ENCODE measurements at regions not wholly inside any gene's neighbourhood (a gene's known extent, or its start where the extent isn't known, plus 50 kb on each side); places are given as distances from the start of the nearest gene placed in this dataset.

DNA sequence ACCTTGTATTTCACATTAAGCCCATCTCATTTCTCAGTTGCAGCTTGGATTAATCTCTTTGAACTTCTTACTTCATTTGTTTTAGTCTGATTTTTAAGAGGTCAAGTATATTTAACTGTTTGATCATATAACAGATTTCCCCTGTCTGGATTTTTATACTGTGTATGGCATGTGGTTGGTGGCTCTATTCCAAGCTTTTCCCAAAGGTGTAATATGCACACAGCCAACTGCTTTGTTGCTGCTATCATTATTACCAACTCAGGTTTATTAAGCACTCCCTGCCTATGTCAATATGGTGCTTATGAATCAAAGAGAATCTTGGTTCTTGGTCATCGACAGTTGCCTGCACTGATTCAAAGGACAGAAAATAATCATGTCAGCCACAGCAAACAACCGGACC, 92.6 kb downstream of the RAP2A start:
- DNase-seq (ENCODE audit: low read depth, low spot score) (no peak), FAIRE-seq (no peak), ATAC-seq (no peak)
- ChIA-PET CTCF (interaction anchor here (0.6 to 0.7 kb wide), 2 partner anchors 9 to 604 kb away, joined by 3 to 4 read pairs; no protein-coding TSS in a partner anchor), RAD21 (ENCODE audit: unreplicated experiment) (interaction anchor here (1.2 kb wide), 1 partner anchor 93 kb away, joined by 3 read pairs; the partner anchor contains the start of gene RAP2A), SMC1A (ENCODE audit: uncharacterized antibody, unreplicated experiment) (interaction anchor here (0.9 to 1.6 kb wide), 4 partner anchors 21 to 157 kb away, joined by 3 to 5 read pairs (median 4); no protein-coding TSS in a partner anchor), POLR2A (no interaction called here)
- Histone ChIP-seq H3K27ac (ENCODE audit: control insufficient read depth, insufficient read depth) (no peak overlapping the region), H3K36me3 (ENCODE audit: control insufficient read depth in 2 of 2, insufficient read depth in 2 of 2, low read length in 1 of 2) (no peaks in the 10 kb centered on the region), H3K4me1 (ENCODE audit: control insufficient read depth, insufficient read depth, low read length) (no peaks in the 10 kb centered on the region), H3K4me3 (no peak overlapping the region), H3K79me2 (ENCODE audit: control insufficient read depth, insufficient read depth, low read length) (no peaks in the 10 kb centered on the region), H2AFZ (ENCODE audit: control insufficient read depth, low read depth, low read length) (no peak overlapping the region), H3K9ac (ENCODE audit: control insufficient read depth, insufficient read depth, low read length) (no peak overlapping the region), H4K20me1 (ENCODE audit: control insufficient read depth, insufficient read depth) (no peaks in the 10 kb centered on the region), H3K4me2 (ENCODE audit: control insufficient read depth, insufficient read depth) (no peak overlapping the region), H3K27me3 (replicated peaks in 1 of 2; ENCODE audit: control insufficient read depth in 2 of 2, insufficient read depth in 2 of 2, low read length in 1 of 2) (no peaks in the 10 kb centered on the region), H3K9me3 (replicated peaks; ENCODE audit: control insufficient read depth, insufficient read depth, low read length) (no peaks in the 10 kb centered on the region)
- TF ChIP-seq, protein P1, sequence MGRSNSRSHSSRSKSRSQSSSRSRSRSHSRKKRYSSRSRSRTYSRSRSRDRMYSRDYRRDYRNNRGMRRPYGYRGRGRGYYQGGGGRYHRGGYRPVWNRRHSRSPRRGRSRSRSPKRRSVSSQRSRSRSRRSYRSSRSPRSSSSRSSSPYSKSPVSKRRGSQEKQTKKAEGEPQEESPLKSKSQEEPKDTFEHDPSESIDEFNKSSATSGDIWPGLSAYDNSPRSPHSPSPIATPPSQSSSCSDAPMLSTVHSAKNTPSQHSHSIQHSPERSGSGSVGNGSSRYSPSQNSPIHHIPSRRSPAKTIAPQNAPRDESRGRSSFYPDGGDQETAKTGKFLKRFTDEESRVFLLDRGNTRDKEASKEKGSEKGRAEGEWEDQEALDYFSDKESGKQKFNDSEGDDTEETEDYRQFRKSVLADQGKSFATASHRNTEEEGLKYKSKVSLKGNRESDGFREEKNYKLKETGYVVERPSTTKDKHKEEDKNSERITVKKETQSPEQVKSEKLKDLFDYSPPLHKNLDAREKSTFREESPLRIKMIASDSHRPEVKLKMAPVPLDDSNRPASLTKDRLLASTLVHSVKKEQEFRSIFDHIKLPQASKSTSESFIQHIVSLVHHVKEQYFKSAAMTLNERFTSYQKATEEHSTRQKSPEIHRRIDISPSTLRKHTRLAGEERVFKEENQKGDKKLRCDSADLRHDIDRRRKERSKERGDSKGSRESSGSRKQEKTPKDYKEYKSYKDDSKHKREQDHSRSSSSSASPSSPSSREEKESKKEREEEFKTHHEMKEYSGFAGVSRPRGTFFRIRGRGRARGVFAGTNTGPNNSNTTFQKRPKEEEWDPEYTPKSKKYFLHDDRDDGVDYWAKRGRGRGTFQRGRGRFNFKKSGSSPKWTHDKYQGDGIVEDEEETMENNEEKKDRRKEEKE (IDR thresholded peaks at IDR 0.05), result no peak
- TF ChIP-seq ZNF622 (IDR thresholded peaks at IDR 0.05) (no peak), MEF2B (IDR thresholded peaks at IDR 0.05; ENCODE audit: partially characterized antibody, poor library complexity, severe bottlenecking) (no peak), RAD51 (IDR thresholded peaks at IDR 0.05) (no peak), EP300 (IDR thresholded peaks at IDR 0.05; ENCODE audit: borderline replicate concordance in 1 of 2, control insufficient read depth in 1 of 2, low read depth in 2 of 2, low read length in 2 of 2) (no peak), SP1 (IDR thresholded peaks at IDR 0.05; ENCODE audit: low read depth, low read length) (no peak), SUPT20H (IDR thresholded peaks at IDR 0.05; ENCODE audit: borderline replicate concordance, control insufficient read depth, low read depth, low read length) (no peak)
- intact Hi-C loops (cut with micrococcal nuclease; ENCODE audit: unreplicated experiment) (no loop called here), in situ Hi-C loops (cut with MboI) (no loop called here)
- 89% methylated on average over 2 of the region's 2 CpGs for WGBS (ENCODE audit: insufficient coverage, insufficient replicate concordance, low lambda C conversion rate, missing lambda C conversion rate)
- no TSS peak for BruUV-seq (replicated peaks)

All from GM12878 (cell line).